ENCODE measurements at regions not wholly inside any gene's neighbourhood (a gene's known extent, or its start where the extent isn't known, plus 50 kb on each side); places are given as distances from the start of the nearest gene placed in this dataset.
A peak's percentile ranks its signal among the peaks of the same experiment; 100 is the strongest.

DNA sequence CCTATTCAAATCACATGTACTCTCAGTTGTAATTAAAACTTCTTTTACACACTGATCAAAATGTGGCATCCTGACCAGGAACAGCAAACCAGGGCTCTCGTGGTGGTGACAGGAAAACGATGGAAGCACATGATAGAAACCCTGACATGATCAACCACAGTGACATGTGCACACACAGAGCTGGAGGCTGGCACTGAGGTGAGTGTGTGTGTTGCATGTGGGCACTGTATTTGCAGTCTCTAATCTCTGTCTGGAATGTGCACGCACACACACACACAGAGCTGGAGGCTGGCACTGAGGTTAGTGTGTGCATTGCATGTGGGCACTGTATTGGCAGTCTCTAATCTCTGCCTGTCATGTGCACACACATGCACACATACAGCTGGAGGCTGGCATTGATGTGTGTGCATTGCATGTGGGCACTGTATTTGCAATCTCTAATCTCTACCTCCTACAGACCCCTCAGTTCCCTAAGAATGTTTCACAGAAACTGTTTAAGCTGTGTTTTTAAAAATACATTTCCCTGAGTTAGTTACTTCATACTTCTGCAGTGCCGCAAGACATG, 406.9 kb downstream of the SFMBT2 start:
- Histone ChIP-seq H3K36me3 (no peaks in the 10 kb centered on the region), H3K27ac (no peak overlapping the region), H3K4me1 (peaks cover 0 to 10% (median 0%) of the 10 kb centered on the region in 6 donors), H3K9me3 (no peaks in the 10 kb centered on the region), H3K27me3 (replicated peaks in 1 of 7) (no peaks in the 10 kb centered on the region), H3K4me3 (no peak overlapping the region)
- WGBS, 5 donors: 43 to 60% (median 55%) methylated on average over 4 of the region's 4 CpGs
- intact Hi-C loops (cut with DNase I; ENCODE audit: low total_unique reads): no loop called here
- no peak for DNase-seq
- TF ChIP-seq, protein P1, sequence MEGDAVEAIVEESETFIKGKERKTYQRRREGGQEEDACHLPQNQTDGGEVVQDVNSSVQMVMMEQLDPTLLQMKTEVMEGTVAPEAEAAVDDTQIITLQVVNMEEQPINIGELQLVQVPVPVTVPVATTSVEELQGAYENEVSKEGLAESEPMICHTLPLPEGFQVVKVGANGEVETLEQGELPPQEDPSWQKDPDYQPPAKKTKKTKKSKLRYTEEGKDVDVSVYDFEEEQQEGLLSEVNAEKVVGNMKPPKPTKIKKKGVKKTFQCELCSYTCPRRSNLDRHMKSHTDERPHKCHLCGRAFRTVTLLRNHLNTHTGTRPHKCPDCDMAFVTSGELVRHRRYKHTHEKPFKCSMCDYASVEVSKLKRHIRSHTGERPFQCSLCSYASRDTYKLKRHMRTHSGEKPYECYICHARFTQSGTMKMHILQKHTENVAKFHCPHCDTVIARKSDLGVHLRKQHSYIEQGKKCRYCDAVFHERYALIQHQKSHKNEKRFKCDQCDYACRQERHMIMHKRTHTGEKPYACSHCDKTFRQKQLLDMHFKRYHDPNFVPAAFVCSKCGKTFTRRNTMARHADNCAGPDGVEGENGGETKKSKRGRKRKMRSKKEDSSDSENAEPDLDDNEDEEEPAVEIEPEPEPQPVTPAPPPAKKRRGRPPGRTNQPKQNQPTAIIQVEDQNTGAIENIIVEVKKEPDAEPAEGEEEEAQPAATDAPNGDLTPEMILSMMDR (IDR thresholded peaks at IDR 0.05 in 8 of 11, conservative IDR thresholded peaks at IDR 0.05 in 3 of 11): no peak
- no peak for TF ChIP-seq POLR2A (IDR thresholded peaks at IDR 0.05)
- TF ChIP-seq POLR2AphosphoS5 (IDR thresholded peaks at IDR 0.05): no peak

DNA sequence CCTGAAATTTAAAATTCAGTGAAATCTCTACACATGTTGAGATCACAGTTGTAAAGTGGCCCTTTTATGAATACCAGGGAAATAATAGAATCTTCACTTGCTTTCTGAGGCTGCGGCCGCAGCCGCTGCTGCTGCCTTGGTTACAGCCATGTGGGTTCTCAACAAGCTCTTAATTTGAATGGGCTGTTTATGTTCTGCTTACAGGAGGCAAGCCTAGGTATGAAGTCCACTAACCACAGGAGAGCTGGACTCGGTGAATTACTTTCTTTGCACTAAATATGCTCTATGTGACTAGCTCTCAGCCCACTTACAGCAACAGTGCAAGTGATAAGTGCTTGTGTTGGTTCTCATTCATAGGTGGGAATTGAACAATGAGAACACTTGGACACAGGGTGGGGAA, 410.8 kb downstream of the SFMBT2 start:
- Histone ChIP-seq H3K36me3 (no peaks in the 10 kb centered on the region), H3K27me3 (replicated peaks in 1 of 7) (no peaks in the 10 kb centered on the region), H3K4me3 (no peak overlapping the region), H3K27ac (peak overlapping the region in 1 of 8 donors; percentile 36), H3K4me1 (peaks cover 0 to 10% (median 0%) of the 10 kb centered on the region in 6 donors), H3K9me3 (no peaks in the 10 kb centered on the region)
- no peak for DNase-seq
- intact Hi-C loops (cut with DNase I; ENCODE audit: low total_unique reads): no loop called here
- 90 to 95% (median 94%) methylated on average over 4 of the region's 4 CpGs for WGBS, 5 donors
- no peak for TF ChIP-seq POLR2A (IDR thresholded peaks at IDR 0.05)
- TF ChIP-seq POLR2AphosphoS5 (IDR thresholded peaks at IDR 0.05): no peak
- TF ChIP-seq, protein P1 (IDR thresholded peaks at IDR 0.05 in 8 of 11, conservative IDR thresholded peaks at IDR 0.05 in 3 of 11): no peak

DNA sequence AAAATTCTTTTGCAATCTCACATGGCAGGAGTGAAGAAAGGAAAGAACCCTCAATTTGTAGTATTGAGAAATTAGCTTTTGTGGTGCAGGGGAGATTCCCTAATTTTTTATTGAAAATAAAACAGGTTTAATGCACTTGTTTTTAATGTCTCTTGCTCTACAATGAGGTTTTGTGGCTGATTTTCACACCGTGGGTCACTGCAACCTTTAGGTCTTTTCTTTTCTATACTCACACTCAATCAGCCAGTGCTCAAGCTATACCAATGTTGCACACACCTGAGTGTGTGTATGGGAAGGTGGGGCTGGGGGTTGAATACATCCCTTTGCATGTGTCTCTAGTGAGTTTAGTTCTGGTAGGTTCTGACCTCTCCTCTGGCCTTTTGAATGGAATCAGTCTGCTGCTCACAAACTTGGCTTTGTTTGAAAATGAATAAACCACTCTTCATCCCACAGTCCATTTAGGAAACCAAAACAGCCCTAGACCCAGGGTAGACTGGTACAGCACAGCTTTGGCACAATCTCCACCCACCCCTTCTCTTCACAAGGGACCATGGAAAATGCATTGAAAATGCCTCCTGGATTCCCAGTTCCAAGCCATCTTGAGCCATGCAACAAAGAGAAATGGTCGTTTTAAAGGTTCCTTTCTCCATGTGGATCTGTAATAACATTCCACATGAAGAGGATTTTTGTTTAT, 411.5 kb downstream of the SFMBT2 start:
- H3K9me3 ChIP-seq: no peaks in the 10 kb centered on the region
- TF ChIP-seq POLR2AphosphoS5 (IDR thresholded peaks at IDR 0.05): no peak
- no peak for TF ChIP-seq POLR2A (IDR thresholded peaks at IDR 0.05)
- TF ChIP-seq, protein P1 (IDR thresholded peaks at IDR 0.05 in 8 of 11, conservative IDR thresholded peaks at IDR 0.05 in 3 of 11): no peak
- H3K27me3 ChIP-seq (replicated peaks in 1 of 7): no peaks in the 10 kb centered on the region
- no peak overlapping the region for H3K4me3 ChIP-seq
- no peaks in the 10 kb centered on the region for H3K36me3 ChIP-seq
- H3K4me1 ChIP-seq: peaks cover 0 to 10% (median 0%) of the 10 kb centered on the region in 6 donors
- WGBS, 5 donors: 49 to 69% (median 64%) methylated on average over 2 of the region's 2 CpGs
- DNase-seq: no peak
- H3K27ac ChIP-seq: peak overlapping the region in 1 of 8 donors; percentile 36
- intact Hi-C loops (cut with DNase I; ENCODE audit: low total_unique reads): no loop called here

DNA sequence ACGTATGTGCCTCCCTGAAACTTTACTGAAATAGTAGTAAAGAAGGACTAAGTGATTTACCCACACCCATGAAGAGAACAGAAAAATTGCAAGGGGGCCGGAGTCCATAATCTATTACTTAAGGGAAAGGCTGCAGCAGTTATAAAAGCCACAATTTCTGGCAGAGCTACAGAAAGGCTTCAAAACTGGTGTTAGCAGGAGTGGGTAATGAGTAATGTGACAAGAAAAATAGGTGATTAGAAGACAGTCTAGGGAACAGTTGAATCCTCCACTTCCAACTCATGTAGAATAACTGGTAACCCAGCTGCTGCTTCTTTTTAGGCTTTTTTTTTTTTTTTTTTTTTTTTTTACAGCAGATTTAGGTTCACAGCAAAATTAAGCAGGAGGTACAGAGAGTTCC, 413.3 kb downstream of the SFMBT2 start:
- TF ChIP-seq, protein P1 (IDR thresholded peaks at IDR 0.05 in 8 of 11, conservative IDR thresholded peaks at IDR 0.05 in 3 of 11): no peak
- TF ChIP-seq POLR2AphosphoS5 (IDR thresholded peaks at IDR 0.05): no peak
- no peak for TF ChIP-seq POLR2A (IDR thresholded peaks at IDR 0.05)
- Histone ChIP-seq H3K9me3 (no peaks in the 10 kb centered on the region), H3K27me3 (replicated peaks in 1 of 7) (no peaks in the 10 kb centered on the region), H3K4me3 (no peak overlapping the region), H3K36me3 (no peaks in the 10 kb centered on the region), H3K27ac (no peak overlapping the region), H3K4me1 (peaks cover 0 to 4% (median 0%) of the 10 kb centered on the region in 6 donors)
- DNase-seq: no peak
- WGBS, 5 donors: 77 to 96% (median 87%) methylated on average over 2 of the region's 2 CpGs
- intact Hi-C loops (cut with DNase I; ENCODE audit: low total_unique reads): no loop called here
